HCT116 (cell line): ENCODE measurements at regions not wholly inside any gene's neighbourhood (a gene's known extent, or its start where the extent isn't known, plus 50 kb on each side); places are given as distances from the start of the nearest gene placed in this dataset.

ENCODE experiments used
- ATAC-seq: fragments of 200-7000 bp; cut with Tn5 transposase; 2 replicates; pipeline ENCODE4 v1.9.1; 2020; ENCODE audit warnings: mild to moderate bottlenecking, moderate library complexity
- BruUV-seq: library from RNA; stranded (reverse); fragments of 400-500 nt; replicated peaks from 2 replicates; lab custom pipeline; 2021; lab: Mats Ljungman, UMichigan
- CTCF ChIA-PET: fragments of 300-600 bp; sonication (Branson Sonifier 250); formaldehyde crosslinking; loops from one replicate; lab custom pipeline; 2021; ENCODE audit warnings: antibody characterized with exemption; lab: Charles Lee
- POLR2A ChIA-PET: fragments of 300-600, 350-600 bp; sonication (Branson Sonifier 250); formaldehyde crosslinking; loops from one replicate; lab custom pipeline; 2021; ENCODE audit warnings: antibody characterized with exemption; lab: Charles Lee
- RAD21 ChIA-PET, 2 experiments: fragments of 300-600 bp; sonication (Branson Sonifier 250); formaldehyde crosslinking; loops; one replicate each; lab custom pipeline; 2023; ENCODE audit warnings: low total read pairs in 2 of 2; ENCODE audit not compliant: uncharacterized antibody in 2 of 2, unreplicated experiment in 2 of 2, low non-redundant PET in 1 of 2; lab: Charles Lee
- DNase-seq: peaks from one replicate; pipeline ENCODE4 v3.0.0-alpha.2; 2010; ENCODE audit warnings: low read depth, low spot score
- H2AFZ ChIP-seq: fragments of 200-600 bp; shearing (Covaris generic), sonication (generic); 2 replicates; pipeline ENCODE4 v1.6.1; 2017; ENCODE audit warnings: low read depth, mixed run types, mixed read lengths, antibody characterized with exemption, low read length; ENCODE audit not compliant: poor library complexity, severe bottlenecking
- H3K27ac ChIP-seq: 2 replicates; pipeline ENCODE4 v1.5.1; 2012; ENCODE audit warnings: low read depth, low read length
- H3K27me3 ChIP-seq: fragments of 200-600 bp; sonication (generic); 2 replicates; pipeline ENCODE4 v1.6.1; 2016; ENCODE audit warnings: mixed run types, low read length, mixed read lengths; ENCODE audit not compliant: insufficient read depth
- H3K36me3 ChIP-seq, 2 experiments: fragments of 200-500 bp in 1 of 2; fragments of 200-600 bp in 1 of 2; sonication (Bioruptor generic) in 1 of 2; sonication (generic) in 1 of 2; 2 replicates each; pipeline versions ENCODE4 v1.5.1 to v1.6.1; 2014 to 2016; ENCODE audit warnings: low read length in 2 of 2, inconsistent platforms in 1 of 2, mixed read lengths in 1 of 2, mixed run types in 1 of 2; ENCODE audit not compliant: insufficient read depth in 2 of 2, control insufficient read depth in 1 of 2
- H3K4me1 ChIP-seq, 2 experiments: fragments of 200-600 bp in 1 of 2; sonication (generic) in 1 of 2; 2 replicates each; pipeline versions ENCODE4 v1.5.1 to v1.6.1; 2012 to 2017; ENCODE audit warnings: low read length in 2 of 2, inconsistent platforms in 1 of 2, mild to moderate bottlenecking in 1 of 2, mixed read lengths in 1 of 2, mixed run types in 1 of 2, moderate library complexity in 1 of 2; ENCODE audit not compliant: insufficient read depth in 2 of 2, control insufficient read depth in 1 of 2
- H3K4me2 ChIP-seq: fragments of 200-600 bp; sonication (generic); 2 replicates; pipeline ENCODE4 v1.6.1; 2017; ENCODE audit warnings: mixed run types, low read length, mixed read lengths
- H3K4me3 ChIP-seq, 2 experiments: fragments of 200-600 bp in 1 of 2; sonication (generic) in 1 of 2; replicated peaks in 1 of 2; 2 replicates each; pipeline ENCODE4 v1.5.1; 2011 to 2016; ENCODE audit warnings: low read length in 2 of 2, control low read depth in 1 of 2, low read depth in 1 of 2, mild to moderate bottlenecking in 1 of 2, mixed read lengths in 1 of 2, mixed run types in 1 of 2
- H3K79me2 ChIP-seq: fragments of 200-600 bp; sonication (generic); 2 replicates; pipeline ENCODE4 v1.6.1; 2017; ENCODE audit warnings: mild to moderate bottlenecking, mixed run types, low read length, moderate library complexity, mixed read lengths; ENCODE audit not compliant: insufficient read depth
- H3K9ac ChIP-seq: fragments of 200-600 bp; sonication (generic); 2 replicates; pipeline ENCODE4 v1.6.1; 2016; ENCODE audit warnings: low read length, mixed read lengths
- H3K9me2 ChIP-seq: fragments of 200-600 bp; sonication (generic), shearing (Covaris generic); 2 replicates; pipeline ENCODE4 v1.6.1; 2017; ENCODE audit warnings: mixed run types, mild to moderate bottlenecking, moderate library complexity; ENCODE audit not compliant: insufficient read depth
- H3K9me3 ChIP-seq, 2 experiments: fragments of 200-500 bp in 1 of 2; fragments of 200-600 bp in 1 of 2; sonication (Bioruptor generic) in 1 of 2; sonication (generic) in 1 of 2; 2 replicates each; pipeline ENCODE4 v1.6.1; 2014 to 2017; ENCODE audit warnings: low read length in 2 of 2, mixed read lengths in 2 of 2, inconsistent platforms in 1 of 2, low read depth in 1 of 2, mild to moderate bottlenecking in 1 of 2, mixed run types in 1 of 2, moderate library complexity in 1 of 2; ENCODE audit not compliant: control insufficient read depth in 1 of 2, insufficient read depth in 1 of 2
- H4K20me1 ChIP-seq: fragments of 200-600 bp; sonication (generic), shearing (Covaris generic); 2 replicates; pipeline ENCODE4 v1.6.1; 2017; ENCODE audit warnings: mixed run types, mild to moderate bottlenecking, moderate library complexity; ENCODE audit not compliant: insufficient read depth
- CBX3 ChIP-seq: IDR thresholded peaks from 2 replicates; pipeline ENCODE4 v1.6.1; 2012; ENCODE audit warnings: low read depth
- CEBPB ChIP-seq: IDR thresholded peaks from 2 replicates; pipeline ENCODE4 v1.6.1; 2012; ENCODE audit warnings: low read depth
- EGR1 ChIP-seq: IDR thresholded peaks from 2 replicates; pipeline ENCODE4 v1.6.1; 2012; ENCODE audit warnings: low read depth
- EZH2phosphoT487 ChIP-seq: fragments of 200-600 bp; IDR thresholded peaks from 2 replicates; pipeline ENCODE4 v1.6.1; 2018; ENCODE audit warnings: antibody characterized with exemption, borderline replicate concordance
- FOSL1 ChIP-seq: IDR thresholded peaks from 2 replicates; pipeline ENCODE4 v1.6.1; 2012; ENCODE audit warnings: low read depth
- JUND ChIP-seq: IDR thresholded peaks from 2 replicates; pipeline ENCODE4 v1.6.1; 2012
- MAX ChIP-seq: IDR thresholded peaks from 2 replicates; pipeline ENCODE4 v1.6.1; 2012
- POLR2A ChIP-seq: IDR thresholded peaks from 2 replicates; pipeline ENCODE4 v1.7.0; 2011; ENCODE audit warnings: borderline replicate concordance; ENCODE audit not compliant: insufficient read depth, insufficient read length; ENCODE audit errors: extremely low read depth
- POLR2AphosphoS5 ChIP-seq: IDR thresholded peaks from 2 replicates; pipeline ENCODE4 v1.6.1; 2011; ENCODE audit warnings: mild to moderate bottlenecking, low read depth, low read length, moderate library complexity
- SIN3A ChIP-seq: IDR thresholded peaks from 2 replicates; pipeline ENCODE4 v1.6.1; 2012; ENCODE audit warnings: low read depth
- SRF ChIP-seq: IDR thresholded peaks from 2 replicates; pipeline ENCODE4 v1.6.1; 2012; ENCODE audit warnings: low read depth
- TCF7L2 ChIP-seq: IDR thresholded peaks from 2 replicates; pipeline ENCODE4 v1.7.0; 2011; ENCODE audit warnings: borderline replicate concordance, inconsistent platforms; ENCODE audit not compliant: insufficient read depth, insufficient read length; ENCODE audit errors: extremely low read depth
- YY1 ChIP-seq: IDR thresholded peaks from 2 replicates; pipeline ENCODE4 v1.6.1; 2011; ENCODE audit warnings: low read length, low read depth, moderate library complexity, mild to moderate bottlenecking; ENCODE audit not compliant: insufficient replicate concordance; ENCODE audit errors: extremely low read depth
- ZBTB33 ChIP-seq: IDR thresholded peaks from 2 replicates; pipeline ENCODE4 v1.6.1; 2011; ENCODE audit warnings: mild to moderate bottlenecking, low read length, moderate library complexity; ENCODE audit not compliant: insufficient replicate concordance; ENCODE audit errors: extremely low read depth
- ZFX ChIP-seq: fragments of 450-650 bp; IDR thresholded peaks from 2 replicates; pipeline ENCODE4 v1.6.1; 2017
- ZNF274 ChIP-seq: fragments of 200-500 bp; sonication (Bioruptor generic); IDR thresholded peaks from 2 replicates; pipeline ENCODE4 v1.6.1; 2014; ENCODE audit warnings: mild to moderate bottlenecking, low read depth, low read length, inconsistent platforms
- intact Hi-C: fragments of 100-400 bp; cut with micrococcal nuclease; formaldehyde crosslinking; loops from 2 replicates; pipeline ENCODE4 v1.10.0; 2022
- TF ChIP-seq, protein P1 (sequence below), 3 experiments: fragments of 200-600 bp in 1 of 3; sonication (generic) in 1 of 3; IDR thresholded peaks in 2 of 3; conservative IDR thresholded peaks in 1 of 3; 2 replicates each; pipeline ENCODE4 v1.5.1; 2012 to 2017; ENCODE audit warnings: low read depth in 2 of 3, low read length in 2 of 3, antibody characterized with exemption in 1 of 3, borderline replicate concordance in 1 of 3, control low read depth in 1 of 3, mild to moderate bottlenecking in 1 of 3, mixed read lengths in 1 of 3, mixed run types in 1 of 3, moderate library complexity in 1 of 3; ENCODE audit not compliant: insufficient read depth in 1 of 3
- TF ChIP-seq, protein P2 (sequence below): IDR thresholded peaks from 2 replicates; pipeline ENCODE4 v1.6.1; 2012

GRCh38 chr6:51526049-51526448 lies 561.4 kb downstream of the PKHD1 start:
- H3K36me3 ChIP-seq: no peaks in the 10 kb centered on the region
- DNase-seq: no peak
- no peaks in the 10 kb centered on the region for H4K20me1 ChIP-seq
- CTCF ChIA-PET: no interaction called here
- BruUV-seq: no TSS peak
- peaks cover 18 to 33% of the 10 kb centered on the region in 2 experiments; a peak in 2 of 4 replicates for H3K9me3 ChIP-seq
- H3K9ac ChIP-seq: no peak overlapping the region
- intact Hi-C loops: no loop called here
- TF ChIP-seq CBX3 (no peak), SIN3A (no peak), POLR2A (no peak), JUND (no peak), CEBPB (no peak), POLR2AphosphoS5 (no peak), YY1 (no peak), TCF7L2 (no peak), SRF (no peak), EGR1 (no peak), MAX (no peak), FOSL1 (no peak), ZBTB33 (no peak), ZFX (no peak), EZH2phosphoT487 (no peak), ZNF274 (no peak)
- TF ChIP-seq, protein P1, sequence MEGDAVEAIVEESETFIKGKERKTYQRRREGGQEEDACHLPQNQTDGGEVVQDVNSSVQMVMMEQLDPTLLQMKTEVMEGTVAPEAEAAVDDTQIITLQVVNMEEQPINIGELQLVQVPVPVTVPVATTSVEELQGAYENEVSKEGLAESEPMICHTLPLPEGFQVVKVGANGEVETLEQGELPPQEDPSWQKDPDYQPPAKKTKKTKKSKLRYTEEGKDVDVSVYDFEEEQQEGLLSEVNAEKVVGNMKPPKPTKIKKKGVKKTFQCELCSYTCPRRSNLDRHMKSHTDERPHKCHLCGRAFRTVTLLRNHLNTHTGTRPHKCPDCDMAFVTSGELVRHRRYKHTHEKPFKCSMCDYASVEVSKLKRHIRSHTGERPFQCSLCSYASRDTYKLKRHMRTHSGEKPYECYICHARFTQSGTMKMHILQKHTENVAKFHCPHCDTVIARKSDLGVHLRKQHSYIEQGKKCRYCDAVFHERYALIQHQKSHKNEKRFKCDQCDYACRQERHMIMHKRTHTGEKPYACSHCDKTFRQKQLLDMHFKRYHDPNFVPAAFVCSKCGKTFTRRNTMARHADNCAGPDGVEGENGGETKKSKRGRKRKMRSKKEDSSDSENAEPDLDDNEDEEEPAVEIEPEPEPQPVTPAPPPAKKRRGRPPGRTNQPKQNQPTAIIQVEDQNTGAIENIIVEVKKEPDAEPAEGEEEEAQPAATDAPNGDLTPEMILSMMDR (IDR thresholded peaks at IDR 0.05 in 2 of 3, conservative IDR thresholded peaks at IDR 0.05 in 1 of 3; ENCODE audit: borderline replicate concordance in 1 of 3, insufficient read depth in 1 of 3, low read depth in 2 of 3, low read length in 2 of 3): no peak
- TF ChIP-seq, protein P2, sequence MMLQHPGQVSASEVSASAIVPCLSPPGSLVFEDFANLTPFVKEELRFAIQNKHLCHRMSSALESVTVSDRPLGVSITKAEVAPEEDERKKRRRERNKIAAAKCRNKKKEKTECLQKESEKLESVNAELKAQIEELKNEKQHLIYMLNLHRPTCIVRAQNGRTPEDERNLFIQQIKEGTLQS: no peak
- TF ChIP-seq, all 23 proteins: peak for 0
- no peaks in the 10 kb centered on the region for H3K27me3 ChIP-seq
- H3K27ac ChIP-seq: no peak overlapping the region
- no peaks in the 10 kb centered on the region for H3K9me2 ChIP-seq
- H3K4me3 ChIP-seq: no peak overlapping the region
- H3K4me2 ChIP-seq: no peak overlapping the region
- POLR2A ChIA-PET: no interaction called here
- H3K79me2 ChIP-seq: no peaks in the 10 kb centered on the region
- no peak overlapping the region for H2AFZ ChIP-seq
- ATAC-seq: no peak
- no peaks in the 10 kb centered on the region for H3K4me1 ChIP-seq
- RAD21 ChIA-PET: no interaction called here
